GM21526 (cell line): ENCODE measurements at regions not wholly inside any gene's neighbourhood (a gene's known extent, or its start where the extent isn't known, plus 50 kb on each side); places are given as distances from the start of the nearest gene placed in this dataset.

ENCODE experiments used
- ATAC-seq: cut with Tn5 transposase; IDR thresholded peaks from one replicate; pipeline ENCODE4 v1.9.1; 2021; ENCODE audit warnings: moderate library complexity; ENCODE audit not compliant: unreplicated experiment, low FRiP score

GRCh38 chr16:87176735-87177134 is 140.5 kb downstream of the C16orf95 start:
- ATAC-seq: no peak

DNA sequence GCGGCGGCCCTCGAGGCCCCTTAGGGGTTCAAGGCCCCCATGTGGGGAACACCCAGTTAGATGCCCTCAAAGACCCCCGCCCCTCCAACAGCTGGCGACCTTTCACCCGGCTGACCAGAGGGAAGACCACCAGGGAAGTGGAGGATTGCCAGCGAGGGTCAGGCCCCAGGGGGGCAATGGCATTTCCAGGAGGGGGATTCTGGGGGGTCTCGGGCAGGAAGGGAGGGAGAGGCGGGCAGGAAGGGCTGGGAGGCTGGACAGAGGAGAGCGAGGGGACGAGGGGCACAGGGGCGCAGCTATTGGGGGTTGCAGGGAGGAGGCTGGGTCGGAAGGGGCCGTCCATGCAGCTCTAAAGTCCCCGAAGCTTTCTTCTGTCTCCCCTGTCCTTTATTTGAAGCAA is 139.5 kb downstream of the C16orf95 start:
- ATAC-seq: no peak

DNA sequence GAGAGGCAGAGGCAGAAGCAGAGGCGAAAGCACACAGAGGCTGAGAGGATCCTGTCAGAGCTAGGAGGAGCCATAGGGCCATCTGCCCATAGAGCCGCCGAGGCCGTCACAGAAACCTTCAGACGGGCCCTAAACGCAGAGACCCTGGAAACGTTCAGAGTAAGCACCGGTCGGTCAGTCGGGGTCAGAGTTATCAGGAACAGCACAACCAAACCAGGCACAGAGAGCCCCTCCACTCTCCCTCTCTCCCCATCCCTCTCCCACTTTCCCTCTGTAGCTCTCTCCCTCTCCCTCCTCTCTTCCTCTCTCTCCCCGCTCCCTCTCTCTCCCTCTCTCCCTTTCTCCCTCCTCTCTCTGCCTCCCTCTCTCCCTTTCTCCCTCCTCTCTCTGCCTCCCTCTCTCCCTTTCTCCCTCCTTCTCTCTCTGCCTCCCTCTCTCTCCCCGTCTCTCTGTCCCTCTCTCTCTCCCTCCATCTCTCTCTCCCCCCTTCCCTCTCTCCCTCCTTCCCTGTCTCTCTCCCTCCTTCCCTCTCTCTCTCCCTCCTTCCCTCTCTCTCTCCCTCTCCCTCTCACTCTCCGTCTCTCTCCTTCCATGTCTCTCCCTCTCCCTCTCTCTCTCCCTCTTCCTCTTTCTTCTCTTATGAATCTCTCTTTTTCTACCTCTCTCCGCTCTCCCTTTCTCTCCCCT is 138.9 kb downstream of the C16orf95 start:
- no peak for ATAC-seq

DNA sequence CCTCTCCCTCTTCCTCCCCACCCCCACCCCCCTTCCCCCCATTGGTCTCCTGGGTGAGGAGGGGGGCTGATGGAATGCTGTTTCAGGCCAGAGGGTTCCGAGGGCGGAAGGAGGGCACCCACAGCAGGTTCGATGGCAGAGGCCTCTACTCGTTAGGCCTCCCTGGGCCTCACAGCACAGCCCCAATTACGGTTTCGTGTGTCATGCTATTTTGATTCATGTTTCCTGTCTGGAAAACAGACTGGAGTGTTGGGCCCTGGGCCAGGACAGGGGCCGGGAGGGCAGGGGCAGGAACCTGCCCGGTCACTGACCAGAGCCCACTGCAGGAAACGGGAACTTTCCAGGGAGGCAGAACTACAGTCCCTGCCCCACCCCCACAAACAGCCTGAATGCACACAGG is 138.2 kb downstream of the C16orf95 start:
- ATAC-seq: no peak

- ATAC-seq: no peak
Observed at GRCh38 chr16:87180069-87180468, 137.1 kb downstream of the C16orf95 start.

DNA sequence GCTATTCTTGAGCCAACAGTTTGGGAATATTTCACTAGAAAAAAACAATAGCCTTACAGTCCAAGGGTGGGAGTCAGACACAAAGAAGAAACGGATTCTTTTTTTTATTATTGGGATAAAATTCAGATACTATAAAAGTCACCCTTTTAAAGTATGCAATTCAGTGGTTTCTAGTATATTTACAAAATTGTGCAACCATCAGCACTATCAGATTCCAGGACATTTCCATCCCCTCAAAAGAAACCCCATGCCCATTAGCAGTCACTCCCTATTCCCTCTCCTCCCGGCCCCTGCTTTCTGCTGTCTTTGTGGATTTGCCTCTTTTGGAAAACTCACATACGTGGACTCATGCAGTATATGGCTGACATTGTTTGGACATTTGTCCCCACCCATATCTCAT is 134.4 kb downstream of the C16orf95 start:
- no peak for ATAC-seq

GRCh38 chr16:87183647-87184046 is 133.5 kb downstream of the C16orf95 start:
- no peak for ATAC-seq

DNA sequence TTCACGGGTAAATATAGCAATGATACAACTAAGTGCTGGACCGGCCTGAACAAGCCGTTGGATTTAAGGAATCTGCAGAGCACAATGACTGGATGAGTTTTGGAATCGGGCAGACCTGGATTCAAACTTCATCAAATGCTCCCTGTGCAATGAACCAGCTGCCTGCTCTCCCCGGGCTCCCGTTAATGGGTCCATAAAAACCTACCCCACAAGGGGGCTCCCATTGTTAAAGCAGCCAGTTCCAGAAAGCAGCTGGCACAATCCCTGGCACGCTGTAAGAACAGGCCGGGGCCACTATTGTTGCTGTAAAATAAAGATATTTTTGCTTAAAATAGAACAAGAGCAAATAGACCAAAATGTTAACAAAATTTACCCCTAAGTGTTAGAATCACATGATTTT is 131.9 kb downstream of the C16orf95 start:
- no peak for ATAC-seq

DNA sequence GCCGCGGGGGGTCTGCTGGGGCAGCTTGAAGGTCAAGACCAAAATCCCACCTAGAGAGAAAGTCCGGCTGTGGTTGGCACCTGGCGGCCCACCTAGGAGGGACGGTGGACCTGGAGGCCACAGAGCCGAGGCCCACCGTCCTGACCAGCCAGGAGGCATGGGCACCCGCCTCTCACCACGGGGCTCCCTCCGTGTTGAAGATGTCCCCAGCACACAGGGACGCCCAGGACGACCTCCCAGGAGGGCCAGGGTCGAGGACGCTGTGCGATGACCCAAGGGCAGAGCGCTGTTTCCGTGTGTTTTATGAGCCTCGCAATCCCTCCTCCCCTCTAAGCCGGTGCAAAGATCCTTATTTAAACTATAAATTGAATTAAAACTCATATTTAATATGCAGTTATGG is 131.2 kb downstream of the C16orf95 start:
- ATAC-seq: no peak

- no peak for ATAC-seq
Observed at GRCh38 chr16:87186446-87186845, 130.7 kb downstream of the C16orf95 start.

GRCh38 chr16:87186876-87187533 is 130.2 kb downstream of the C16orf95 start:
- ATAC-seq: no peak

- no peak for ATAC-seq
Observed at GRCh38 chr16:87188104-87188503, 129.1 kb downstream of the C16orf95 start.

GRCh38 chr16:87189426-87189825 is 127.8 kb downstream of the C16orf95 start:
- ATAC-seq: no peak

DNA sequence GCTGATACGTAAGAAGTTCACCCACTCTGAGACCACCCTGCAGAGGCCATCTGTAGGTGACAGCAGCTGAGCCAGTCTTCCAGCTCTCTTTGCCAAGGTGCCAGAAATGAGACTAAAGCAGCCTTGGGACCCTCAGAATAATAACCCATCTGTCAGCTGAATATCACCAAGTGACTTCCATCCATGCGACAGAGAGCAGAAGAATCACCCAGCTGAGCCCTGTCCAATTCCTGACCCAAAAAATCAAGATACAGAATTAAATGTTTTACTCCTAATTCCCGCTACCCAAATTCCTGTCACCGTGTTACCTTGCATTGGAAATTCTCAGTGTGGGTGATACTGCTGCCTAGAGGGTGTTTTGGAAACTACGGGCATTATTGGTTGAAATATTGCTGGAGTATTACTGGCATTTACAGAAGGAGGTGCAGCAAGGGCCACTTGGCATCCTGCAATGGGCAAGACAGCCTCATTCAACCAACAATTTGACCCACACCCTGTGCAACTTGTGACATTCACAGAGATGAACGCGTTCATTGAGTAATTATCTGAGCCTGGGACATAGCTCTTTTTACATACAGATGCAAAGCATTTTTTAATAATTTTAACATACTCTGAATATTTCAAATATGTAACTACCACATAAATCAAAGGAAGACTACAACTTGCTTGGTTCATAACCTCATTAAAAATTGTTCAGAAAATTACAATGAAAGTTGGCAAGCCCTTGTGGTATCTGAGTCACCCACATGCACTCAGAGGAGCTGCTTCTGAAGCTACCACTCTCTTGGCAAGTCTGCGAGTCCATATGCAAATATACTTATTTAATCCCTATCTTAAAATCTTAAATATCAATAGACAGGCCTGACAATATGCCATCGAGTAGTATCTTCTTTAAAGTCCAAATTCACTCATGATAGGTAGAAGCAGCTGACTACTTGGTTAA is 126.6 kb downstream of the C16orf95 start:
- no peak for ATAC-seq

- no peak for ATAC-seq
Observed at GRCh38 chr16:87192452-87193073, 124.6 kb downstream of the C16orf95 start.

- no peak for ATAC-seq
Observed at GRCh38 chr16:87194172-87194571, 123.0 kb downstream of the C16orf95 start.

DNA sequence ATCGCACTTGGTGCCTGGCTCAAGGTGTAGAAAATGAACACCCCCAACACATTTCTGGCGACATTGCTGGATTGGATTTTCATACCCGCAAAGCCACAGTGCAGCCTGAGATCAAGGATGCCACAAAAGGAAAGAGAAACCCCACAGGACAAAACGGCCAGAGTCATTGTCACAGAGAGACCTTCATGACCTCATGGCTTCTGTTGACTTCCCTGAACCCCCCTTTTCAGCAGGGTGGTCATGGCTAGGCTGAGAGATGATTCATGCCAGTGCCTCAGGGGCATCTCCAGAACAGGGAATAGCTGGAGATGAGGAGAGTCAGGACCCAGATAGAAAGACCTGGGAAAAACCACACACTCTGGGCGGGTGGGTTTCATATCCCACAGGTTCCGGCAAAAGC is 122.0 kb downstream of the C16orf95 start:
- ATAC-seq: no peak

GRCh38 chr16:87196231-87196630 is 121.0 kb downstream of the C16orf95 start:
- ATAC-seq: no peak

DNA sequence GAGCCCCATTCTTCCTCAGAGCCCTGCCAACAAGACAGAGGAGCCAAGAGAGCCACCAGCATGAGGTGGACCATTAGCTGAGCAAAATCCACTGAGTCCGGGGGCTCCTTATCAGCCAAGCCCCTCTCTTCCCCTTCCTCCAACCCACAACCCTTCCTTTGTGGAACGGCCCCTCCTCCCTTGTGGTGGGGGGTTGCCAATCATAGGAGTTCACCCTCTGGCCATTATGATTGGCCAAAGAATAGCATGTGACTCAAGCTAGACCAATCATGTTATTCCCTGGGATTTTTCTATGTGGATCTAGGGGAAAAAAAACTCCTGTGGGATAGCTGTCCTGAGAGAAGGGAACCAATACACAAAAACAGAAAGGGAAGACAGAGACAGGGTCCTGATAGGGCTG is 120.5 kb downstream of the C16orf95 start:
- ATAC-seq: no peak

- no peak for ATAC-seq
Observed at GRCh38 chr16:87198328-87198832, 118.8 kb downstream of the C16orf95 start.

DNA sequence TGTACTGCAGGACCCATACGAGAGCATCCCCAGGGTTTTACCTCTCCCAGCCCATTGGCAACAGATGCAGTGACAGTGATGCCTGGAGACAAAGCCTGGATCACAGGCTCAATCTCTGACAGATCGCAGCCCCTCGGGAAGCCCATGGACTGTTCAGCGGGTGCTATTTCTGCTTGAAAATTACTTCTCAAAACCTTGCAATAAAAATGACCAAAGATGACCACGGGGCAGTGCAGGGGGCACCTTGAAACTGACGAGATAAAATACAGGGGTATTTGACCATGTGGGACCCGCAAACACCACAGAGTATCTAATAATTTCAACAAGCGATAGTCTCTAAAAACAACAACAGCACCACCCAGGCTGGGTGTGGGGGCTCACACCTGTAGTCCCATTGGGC is 118.3 kb downstream of the C16orf95 start:
- no peak for ATAC-seq
